Midbrain (tissue), 1 donor: ENCODE measurements at regions not wholly inside any gene's neighbourhood (a gene's known extent, or its start where the extent isn't known, plus 50 kb on each side); places are given as distances from the start of the nearest gene placed in this dataset.
"Not testable (repeated sequence)": the region's sequence is repeated elsewhere in the genome, so short reads cannot be mapped to it uniquely, and the experiment has no call there.

Experiments
- DNase-seq: peaks from one replicate; lab custom pipeline; 2025; lab: John Stamatoyannopoulos, UW

- no peak for DNase-seq
Measured at GRCh38 chr1:213585402-213585801, 402.4 kb upstream of the PROX1 start.

- no peak for DNase-seq
Measured at GRCh38 chr1:213585959-213586586, 401.7 kb upstream of the PROX1 start.

DNA sequence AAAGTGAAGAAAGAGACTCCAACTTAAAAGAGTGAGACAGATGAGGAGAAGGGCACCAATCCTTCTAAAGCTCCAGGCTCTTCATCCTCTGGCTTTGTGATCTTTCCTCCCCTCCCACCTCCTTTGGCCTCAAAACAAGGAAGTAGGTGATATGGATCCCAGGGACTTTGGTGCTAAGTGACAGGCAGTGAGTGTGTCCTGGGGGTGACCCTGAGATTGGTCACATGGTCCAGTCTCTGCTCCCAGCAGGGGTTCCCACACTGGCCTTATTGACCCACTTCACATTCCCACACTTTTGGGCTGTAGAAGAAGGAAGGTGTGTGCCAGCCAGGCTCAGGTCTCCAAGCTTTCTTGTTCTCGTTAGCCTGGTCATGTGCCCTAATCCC, 401.2 kb upstream of the PROX1 start:
- no peak for DNase-seq

GRCh38 chr1:213596729-213597128, 391.0 kb upstream of the PROX1 start:
- DNase-seq: no peak

- no peak for DNase-seq
Measured at GRCh38 chr1:213598263-213598662, 389.5 kb upstream of the PROX1 start.

- DNase-seq: no peak
Measured at GRCh38 chr1:213600879-213601278, 386.9 kb upstream of the PROX1 start.

GRCh38 chr1:213601705-213602104, 386.1 kb upstream of the PROX1 start:
- not testable (repeated sequence) for DNase-seq

- no peak for DNase-seq
Measured at GRCh38 chr1:213602796-213603486, 384.8 kb upstream of the PROX1 start.

DNA sequence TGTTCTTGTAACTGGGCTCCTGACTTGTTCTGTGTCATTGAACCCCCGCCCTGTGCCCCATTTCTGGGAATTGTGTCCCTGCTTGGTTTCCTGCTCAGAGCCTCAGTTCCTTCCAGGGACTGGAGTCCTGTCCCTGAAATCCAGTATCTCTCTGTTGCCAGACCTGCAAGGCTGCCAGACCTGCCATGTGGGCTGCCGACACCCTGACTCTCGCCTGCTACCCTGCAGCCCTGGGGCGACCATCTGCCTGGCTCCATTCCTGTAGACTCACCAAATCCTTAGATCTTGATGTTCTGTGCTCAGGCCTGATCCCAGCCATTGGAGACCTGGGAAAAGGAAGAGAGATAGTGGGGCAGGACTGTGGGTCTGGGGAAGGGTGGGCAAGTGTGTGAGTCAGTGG, 383.3 kb upstream of the PROX1 start:
- DNase-seq: no peak

DNA sequence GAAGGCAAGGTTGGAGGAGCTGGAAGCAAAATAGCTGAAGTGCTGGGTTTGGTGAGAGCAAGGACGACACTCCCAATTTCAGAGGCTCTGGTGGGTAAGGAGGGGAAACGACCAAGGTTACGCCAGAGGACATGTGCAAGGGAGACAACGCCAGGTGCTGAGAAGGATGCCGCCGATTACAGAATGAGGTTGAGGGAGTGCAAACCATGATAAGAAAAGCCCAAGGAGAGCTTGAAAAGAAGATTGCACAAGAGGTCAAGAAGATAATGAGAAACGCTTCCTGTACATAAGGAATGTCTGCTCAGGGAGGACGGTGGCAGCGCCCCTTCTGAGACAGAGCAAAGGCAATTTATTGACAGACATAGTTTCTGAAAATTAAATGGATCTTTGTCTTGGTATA, 382.0 kb upstream of the PROX1 start:
- no peak for DNase-seq

DNA sequence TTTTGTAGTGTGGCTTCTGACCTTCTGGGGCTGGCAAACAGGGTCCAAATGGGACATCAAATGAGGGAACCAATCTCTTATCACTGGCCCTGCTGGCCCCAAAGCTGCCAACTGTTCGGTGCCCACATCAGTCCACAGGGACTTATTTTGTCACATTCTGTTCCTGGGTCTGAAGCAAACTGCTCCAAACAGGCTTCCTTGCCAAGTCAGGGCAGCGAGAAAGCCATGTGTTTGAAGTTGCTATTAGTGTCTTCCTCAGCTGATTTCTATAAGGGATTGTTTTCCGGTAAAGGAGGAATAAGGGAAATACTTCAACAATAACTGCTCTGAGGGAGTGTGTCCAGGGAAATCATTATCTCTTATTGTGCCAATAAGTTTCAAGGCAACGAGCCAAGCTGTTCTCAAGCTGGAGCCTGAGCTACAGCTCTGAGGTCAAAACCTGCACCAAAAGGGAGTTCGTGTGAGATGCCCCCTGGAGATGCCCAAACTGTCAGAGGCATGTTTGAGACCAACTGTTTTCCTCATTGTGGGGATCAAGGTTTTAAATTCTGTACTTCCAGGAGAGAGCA, 381.4 kb upstream of the PROX1 start:
- no peak for DNase-seq

DNA sequence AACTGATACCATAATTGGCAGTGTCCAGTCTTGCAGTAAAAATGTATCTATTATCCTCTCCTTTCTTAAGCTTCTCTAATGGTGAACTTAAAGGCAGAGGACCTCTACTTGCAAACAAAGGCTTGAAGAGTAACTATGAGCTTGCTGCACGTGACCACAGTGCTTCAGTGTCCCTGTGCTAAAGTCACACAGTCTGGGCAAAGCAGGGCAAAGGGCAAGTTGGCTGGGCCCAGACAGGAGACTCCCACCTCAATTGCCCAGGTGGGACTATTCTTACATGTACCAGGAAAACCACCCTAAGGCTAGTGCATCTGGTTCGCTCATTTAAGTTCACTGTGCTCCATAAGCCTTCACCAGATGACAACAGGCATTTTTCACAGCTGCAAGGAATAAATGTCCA, 374.2 kb upstream of the PROX1 start:
- no peak for DNase-seq

DNA sequence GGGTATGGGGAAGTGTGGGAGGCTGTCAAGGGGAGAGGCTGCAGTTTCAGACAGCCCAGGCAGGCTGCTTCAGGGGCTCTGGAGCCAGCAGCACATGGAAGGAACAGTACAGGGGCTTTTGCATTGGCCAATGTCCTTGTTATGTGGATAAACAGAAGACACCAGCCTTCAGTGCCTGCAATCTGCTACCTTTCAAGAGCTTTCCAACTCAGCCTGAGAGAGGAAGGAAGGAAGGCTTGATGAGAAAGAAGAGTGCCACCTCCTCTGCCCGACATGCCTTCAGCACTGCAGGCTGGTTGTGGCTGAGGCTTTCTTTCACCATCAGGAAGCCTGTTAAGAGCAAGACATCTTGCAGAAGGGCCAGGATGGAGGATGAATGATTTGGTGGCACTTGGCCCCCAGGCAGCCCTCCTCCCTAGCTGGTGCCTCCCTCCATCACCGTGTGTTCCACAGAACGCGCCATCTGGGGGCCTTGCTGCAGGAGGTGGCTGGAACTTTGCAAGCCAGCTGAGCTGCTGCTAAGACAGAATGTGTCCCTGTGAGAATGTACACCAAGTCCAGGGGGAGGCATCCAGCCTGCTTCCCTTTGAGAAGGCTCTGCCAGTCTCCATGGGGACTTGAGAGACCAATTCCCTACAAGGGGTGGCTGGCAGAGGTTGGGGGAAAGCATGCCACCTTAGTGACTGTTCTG, 372.4 kb upstream of the PROX1 start:
- DNase-seq: no peak

DNA sequence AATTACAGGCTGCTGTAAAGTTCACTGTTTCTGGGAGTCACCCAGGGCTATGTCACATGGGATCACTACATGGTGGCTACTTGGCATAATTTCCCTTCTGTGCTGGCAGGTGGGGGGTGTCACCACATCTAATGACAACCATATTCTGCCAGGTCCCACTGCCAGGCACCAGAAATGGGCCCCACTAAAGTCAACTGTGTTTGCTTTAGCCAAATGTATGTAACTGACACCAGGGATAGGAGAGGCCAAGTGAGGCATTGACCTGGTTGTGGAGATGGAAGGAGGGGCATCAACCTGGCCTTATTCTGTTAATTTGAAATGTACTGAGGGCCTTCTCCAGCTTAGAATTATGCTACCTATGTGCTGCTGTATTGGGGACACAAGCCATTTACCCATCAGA, 370.6 kb upstream of the PROX1 start:
- no peak for DNase-seq

DNA sequence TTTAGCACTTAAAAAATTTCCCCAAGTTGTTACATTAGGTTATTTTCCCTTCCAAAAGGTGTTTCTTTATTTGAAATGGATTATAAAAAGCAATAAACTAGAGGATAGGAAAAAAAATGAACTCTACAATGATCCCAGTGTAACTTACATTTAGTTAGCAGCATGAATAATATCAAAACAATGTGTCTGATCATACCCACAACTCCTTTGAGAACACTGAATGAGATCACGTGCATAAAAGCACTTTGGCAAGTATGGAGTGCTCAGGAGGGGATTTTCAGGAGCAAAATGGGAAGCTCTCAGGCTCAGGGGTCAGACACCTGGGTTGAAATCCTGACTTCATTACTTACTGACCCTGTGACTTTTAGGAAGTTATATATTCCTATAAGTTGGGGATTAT, 369.7 kb upstream of the PROX1 start:
- no peak for DNase-seq

GRCh38 chr1:213619026-213619425, 368.7 kb upstream of the PROX1 start:
- no peak for DNase-seq

DNA sequence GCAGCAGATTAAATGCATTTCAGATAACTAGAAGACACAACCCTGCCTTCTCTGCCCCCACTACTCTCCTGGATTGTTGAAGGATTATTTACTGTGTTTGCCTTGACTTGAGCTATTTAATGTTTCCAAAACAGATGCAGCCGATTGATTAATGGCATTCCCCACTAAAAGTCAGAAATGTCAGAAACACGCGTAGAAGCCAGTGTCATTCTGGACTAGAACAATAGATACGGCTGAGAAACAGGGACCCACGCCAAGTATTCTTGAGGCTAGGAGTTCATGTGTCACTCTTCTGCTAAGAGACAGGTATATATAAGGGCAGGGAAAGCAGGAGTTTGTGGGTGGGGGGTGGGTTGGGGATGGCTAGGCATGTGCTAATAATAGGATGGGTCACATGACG, 366.7 kb upstream of the PROX1 start:
- DNase-seq: no peak

- no peak for DNase-seq
Measured at GRCh38 chr1:213622365-213623063, 365.3 kb upstream of the PROX1 start.

DNA sequence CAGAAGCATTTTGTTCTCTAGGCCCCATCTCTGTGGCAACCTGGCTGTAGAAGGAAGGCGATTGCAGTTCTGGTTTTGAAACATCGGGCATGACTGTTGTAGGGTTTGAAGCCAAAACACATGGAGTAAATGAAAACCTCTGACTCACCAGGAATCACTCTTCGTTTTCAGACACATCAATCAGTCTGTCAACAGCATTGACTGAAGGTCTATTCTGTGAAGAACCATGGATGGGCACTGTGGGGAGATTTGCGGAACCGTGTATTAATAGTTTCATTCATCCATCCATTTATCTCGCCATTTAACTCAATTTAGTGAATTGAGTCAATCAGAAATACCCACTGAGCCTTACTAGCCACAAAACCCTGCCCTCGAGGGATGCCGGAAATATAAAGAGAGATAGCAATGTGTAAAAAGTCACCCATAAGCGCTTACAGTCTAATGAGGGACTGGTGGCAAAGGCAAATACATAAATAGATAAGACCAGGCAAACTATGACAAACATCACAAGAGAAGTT, 364.6 kb upstream of the PROX1 start:
- DNase-seq: no peak

- no peak for DNase-seq
Measured at GRCh38 chr1:213623862-213624261, 363.9 kb upstream of the PROX1 start.

DNA sequence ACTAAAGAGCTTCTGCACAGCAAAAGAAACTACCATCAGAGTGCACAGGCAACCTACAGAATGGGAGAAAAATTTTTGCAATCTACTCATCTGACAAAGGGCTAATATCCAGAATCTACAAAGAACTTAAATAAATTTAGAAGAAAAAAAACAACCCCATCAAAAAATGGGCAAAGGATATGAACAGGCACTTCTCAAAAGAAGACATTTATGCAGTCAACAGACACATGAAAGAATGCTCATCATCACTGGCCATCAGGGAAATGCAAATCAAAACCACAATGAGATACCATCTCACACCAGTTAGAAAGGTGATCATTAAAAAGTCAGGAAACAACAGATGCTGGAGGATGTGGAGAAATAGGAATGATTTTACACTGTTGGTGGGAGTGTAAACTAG, 351.0 kb upstream of the PROX1 start:
- DNase-seq: not testable (repeated sequence)

- DNase-seq: no peak
Measured at GRCh38 chr1:213641312-213641711, 346.5 kb upstream of the PROX1 start.
